ENCODE measurements at regions not wholly inside any gene's neighbourhood (a gene's known extent, or its start where the extent isn't known, plus 50 kb on each side); places are given as distances from the start of the nearest gene placed in this dataset.

- in situ Hi-C loops (cut with MboI; ENCODE audit: low sequenced_read_pairs, unreplicated experiment): no loop called here
- no peak for TF ChIP-seq CTCF (IDR thresholded peaks at IDR 0.05; ENCODE audit: borderline replicate concordance, control extremely low read depth, extremely low read depth, insufficient read depth, missing control alignments)
- no peak for DNase-seq (ENCODE audit: low spot score)
These were observed 929.3 kb upstream of the SLITRK5 start for GRCh38 chr13:86741762-86742285.

GRCh38 chr13:86757236-86757978, 913.8 kb upstream of the SLITRK5 start:
- no peak for TF ChIP-seq CTCF (IDR thresholded peaks at IDR 0.05; ENCODE audit: borderline replicate concordance, control extremely low read depth, extremely low read depth, insufficient read depth, missing control alignments)
- in situ Hi-C loops (cut with MboI; ENCODE audit: low sequenced_read_pairs, unreplicated experiment): no loop called here
- no peak for DNase-seq (ENCODE audit: low spot score)

- no peak for TF ChIP-seq CTCF (IDR thresholded peaks at IDR 0.05; ENCODE audit: borderline replicate concordance, control extremely low read depth, extremely low read depth, insufficient read depth, missing control alignments)
- DNase-seq (ENCODE audit: low spot score): no peak
- in situ Hi-C loops (cut with MboI; ENCODE audit: low sequenced_read_pairs, unreplicated experiment): no loop called here
These were observed 913.1 kb upstream of the SLITRK5 start for GRCh38 chr13:86758116-86758515.

GRCh38 chr13:86760620-86761019, 910.6 kb upstream of the SLITRK5 start:
- DNase-seq (ENCODE audit: low spot score): no peak
- in situ Hi-C loops (cut with MboI; ENCODE audit: low sequenced_read_pairs, unreplicated experiment): no loop called here
- TF ChIP-seq CTCF (IDR thresholded peaks at IDR 0.05; ENCODE audit: borderline replicate concordance, control extremely low read depth, extremely low read depth, insufficient read depth, missing control alignments): no peak

- in situ Hi-C loops (cut with MboI; ENCODE audit: low sequenced_read_pairs, unreplicated experiment): no loop called here
- TF ChIP-seq CTCF (IDR thresholded peaks at IDR 0.05; ENCODE audit: borderline replicate concordance, control extremely low read depth, extremely low read depth, insufficient read depth, missing control alignments): no peak
- no peak for DNase-seq (ENCODE audit: low spot score)
These were observed 905.7 kb upstream of the SLITRK5 start for GRCh38 chr13:86765462-86765861.

- in situ Hi-C loops (cut with MboI; ENCODE audit: low sequenced_read_pairs, unreplicated experiment): no loop called here
- TF ChIP-seq CTCF (IDR thresholded peaks at IDR 0.05; ENCODE audit: borderline replicate concordance, control extremely low read depth, extremely low read depth, insufficient read depth, missing control alignments): no peak
- no peak for DNase-seq (ENCODE audit: low spot score)
These were observed 882.6 kb upstream of the SLITRK5 start for GRCh38 chr13:86788616-86789015.

All from GM13976 (cell line).